MV-4-11 (cell line): ENCODE measurements at regions not wholly inside any gene's neighbourhood (a gene's known extent, or its start where the extent isn't known, plus 50 kb on each side); places are given as distances from the start of the nearest gene placed in this dataset.
A peak's percentile ranks its signal among the peaks of the same experiment; 100 is the strongest.

Source experiments
- DNase-seq: peaks from one replicate; lab custom pipeline; 2025; lab: John Stamatoyannopoulos, UW

- DNase-seq, result no peak
Observed at GRCh38 chr12:13380297-13380696, 183.8 kb downstream of the EMP1 start.

- DNase-seq, result no peak
Observed at GRCh38 chr12:13379531-13380188, 183.1 kb downstream of the EMP1 start.

- DNase-seq, result peak; percentile 25
Observed at GRCh38 chr12:13377698-13378097, 181.2 kb downstream of the EMP1 start.

GRCh38 chr12:13376610-13377373, 180.3 kb downstream of the EMP1 start:
- no peak for DNase-seq

GRCh38 chr12:13375583-13376345, 179.2 kb downstream of the EMP1 start:
- no peak for DNase-seq

GRCh38 chr12:13374793-13375192, 178.3 kb downstream of the EMP1 start:
- DNase-seq, result no peak

GRCh38 chr12:13373803-13374202, 177.3 kb downstream of the EMP1 start:
- DNase-seq, result no peak

- no peak for DNase-seq
Observed at GRCh38 chr12:13373131-13373530, 176.6 kb downstream of the EMP1 start.

GRCh38 chr12:13372386-13372785, 175.9 kb downstream of the EMP1 start:
- DNase-seq, result no peak

GRCh38 chr12:13371797-13372196, 175.3 kb downstream of the EMP1 start:
- DNase-seq, result no peak

GRCh38 chr12:13371367-13371766, 174.8 kb downstream of the EMP1 start:
- no peak for DNase-seq

GRCh38 chr12:13369474-13370056, 173.0 kb downstream of the EMP1 start:
- DNase-seq, result no peak

GRCh38 chr12:13368971-13369370, 172.4 kb downstream of the EMP1 start:
- DNase-seq, result no peak

- DNase-seq, result no peak
Observed at GRCh38 chr12:13368431-13368830, 171.9 kb downstream of the EMP1 start.

- no peak for DNase-seq
Observed at GRCh38 chr12:13367973-13368372, 171.4 kb downstream of the EMP1 start.

GRCh38 chr12:13365748-13366366, 169.3 kb downstream of the EMP1 start:
- DNase-seq, result no peak

- DNase-seq, result peak; percentile 54
Observed at GRCh38 chr12:13362260-13362841, 165.8 kb downstream of the EMP1 start.

GRCh38 chr12:13359636-13360035, 163.1 kb downstream of the EMP1 start:
- DNase-seq, result no peak

GRCh38 chr12:13358391-13358905, 161.9 kb downstream of the EMP1 start:
- DNase-seq, result no peak

- no peak for DNase-seq
Observed at GRCh38 chr12:13350946-13351345, 154.4 kb downstream of the EMP1 start.

GRCh38 chr12:13350381-13350780, 153.9 kb downstream of the EMP1 start:
- DNase-seq, result no peak
